ENCODE measurements at regions not wholly inside any gene's neighbourhood (a gene's known extent, or its start where the extent isn't known, plus 50 kb on each side); places are given as distances from the start of the nearest gene placed in this dataset.

- TF ChIP-seq, protein P1, sequence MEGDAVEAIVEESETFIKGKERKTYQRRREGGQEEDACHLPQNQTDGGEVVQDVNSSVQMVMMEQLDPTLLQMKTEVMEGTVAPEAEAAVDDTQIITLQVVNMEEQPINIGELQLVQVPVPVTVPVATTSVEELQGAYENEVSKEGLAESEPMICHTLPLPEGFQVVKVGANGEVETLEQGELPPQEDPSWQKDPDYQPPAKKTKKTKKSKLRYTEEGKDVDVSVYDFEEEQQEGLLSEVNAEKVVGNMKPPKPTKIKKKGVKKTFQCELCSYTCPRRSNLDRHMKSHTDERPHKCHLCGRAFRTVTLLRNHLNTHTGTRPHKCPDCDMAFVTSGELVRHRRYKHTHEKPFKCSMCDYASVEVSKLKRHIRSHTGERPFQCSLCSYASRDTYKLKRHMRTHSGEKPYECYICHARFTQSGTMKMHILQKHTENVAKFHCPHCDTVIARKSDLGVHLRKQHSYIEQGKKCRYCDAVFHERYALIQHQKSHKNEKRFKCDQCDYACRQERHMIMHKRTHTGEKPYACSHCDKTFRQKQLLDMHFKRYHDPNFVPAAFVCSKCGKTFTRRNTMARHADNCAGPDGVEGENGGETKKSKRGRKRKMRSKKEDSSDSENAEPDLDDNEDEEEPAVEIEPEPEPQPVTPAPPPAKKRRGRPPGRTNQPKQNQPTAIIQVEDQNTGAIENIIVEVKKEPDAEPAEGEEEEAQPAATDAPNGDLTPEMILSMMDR (IDR thresholded peaks at IDR 0.05) = no peak
- H3K4me3 Mint-ChIP-seq = no peak overlapping the region
- H3K27ac ChIP-seq (ENCODE audit: low read depth in 1 of 2, low read length in 2 of 2) = no peak overlapping the region
- H3K27me3 ChIP-seq (ENCODE audit: control insufficient read depth in 2 of 2, insufficient read depth in 2 of 2, low read length in 2 of 2) = no peaks in the 10 kb centered on the region
- no peaks in the 10 kb centered on the region for H3K4me1 ChIP-seq (ENCODE audit: control insufficient read depth in 1 of 2, insufficient read depth in 2 of 2, low read length in 2 of 2)
- no peaks in the 10 kb centered on the region for H3K36me3 ChIP-seq (replicated peaks in 1 of 2; ENCODE audit: control insufficient read depth in 1 of 2, insufficient read depth in 2 of 2, low read length in 2 of 2)
- intact Hi-C loops (cut with micrococcal nuclease) = no loop called here
- H3K4me3 ChIP-seq (replicated peaks in 1 of 3; ENCODE audit: low read depth in 2 of 3, low read length in 3 of 3) = no peak overlapping the region
- H4K20me1 ChIP-seq (ENCODE audit: insufficient read depth, low read length) = no peaks in the 10 kb centered on the region
- no peaks in the 10 kb centered on the region for H3K9me3 ChIP-seq (replicated peaks in 1 of 2; ENCODE audit: control insufficient read depth in 1 of 2, insufficient read depth in 1 of 2, low read length in 2 of 2)
- peaks cover under 1% of the 10 kb centered on the region for H3K4me1 Mint-ChIP-seq
- WGBS (ENCODE audit: insufficient coverage) = no CpG with 5 or more reads among the region's 1 CpG
- H3K27me3 Mint-ChIP-seq (ENCODE audit: low read depth in 3 of 3) = peaks cover 0 to 2% (median 1%) of the 10 kb centered on the region in 3 donors
- H3K79me2 ChIP-seq (ENCODE audit: insufficient read depth, low read length) = no peaks in the 10 kb centered on the region
- H3K27ac Mint-ChIP-seq = no peak overlapping the region
- H3K9me3 Mint-ChIP-seq = peaks cover 0 to 6% (median 2%) of the 10 kb centered on the region in 7 donors
- no peak for DNase-seq
- H3K4me2 ChIP-seq (replicated peaks; ENCODE audit: extremely low read depth, low read length, poor library complexity, severe bottlenecking) = no peak overlapping the region
- no peak overlapping the region for H3K9ac ChIP-seq (ENCODE audit: insufficient read depth, low read length, poor library complexity, severe bottlenecking)
- no peak overlapping the region for H2AFZ ChIP-seq (ENCODE audit: insufficient read depth, low read depth, low read length, poor library complexity, severe bottlenecking)
- H3K36me3 Mint-ChIP-seq = no peaks in the 10 kb centered on the region
Observed at GRCh38 chr9:108417726-108418125, 438.1 kb downstream of the ACTL7B start.

DNA sequence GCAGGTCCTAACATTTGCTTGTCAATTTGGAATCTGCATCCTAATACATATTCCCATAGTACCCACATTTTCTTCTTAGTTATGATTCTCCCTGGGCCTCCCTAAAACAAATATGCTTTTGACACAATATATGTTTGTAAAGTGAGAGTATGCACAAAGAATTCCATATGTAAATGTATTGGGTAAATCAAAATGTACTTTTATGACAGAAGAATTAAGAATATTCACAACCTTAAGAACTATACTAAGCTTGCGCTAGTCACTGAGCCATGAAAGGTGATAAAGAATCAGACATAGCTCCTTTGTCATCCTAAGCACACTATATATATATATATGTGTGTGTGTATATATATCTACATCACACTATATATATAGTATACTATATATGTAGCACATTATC, 438.5 kb downstream of the ACTL7B start:
- Histone ChIP-seq H3K27ac (ENCODE audit: low read depth in 1 of 2, low read length in 2 of 2) (no peak overlapping the region), H3K4me2 (replicated peaks; ENCODE audit: extremely low read depth, low read length, poor library complexity, severe bottlenecking) (no peak overlapping the region), H3K4me1 (ENCODE audit: control insufficient read depth in 1 of 2, insufficient read depth in 2 of 2, low read length in 2 of 2) (no peaks in the 10 kb centered on the region), H4K20me1 (ENCODE audit: insufficient read depth, low read length) (no peaks in the 10 kb centered on the region), H3K36me3 (replicated peaks in 1 of 2; ENCODE audit: control insufficient read depth in 1 of 2, insufficient read depth in 2 of 2, low read length in 2 of 2) (no peaks in the 10 kb centered on the region), H3K9me3 (replicated peaks in 1 of 2; ENCODE audit: control insufficient read depth in 1 of 2, insufficient read depth in 1 of 2, low read length in 2 of 2) (no peaks in the 10 kb centered on the region), H3K27me3 (ENCODE audit: control insufficient read depth in 2 of 2, insufficient read depth in 2 of 2, low read length in 2 of 2) (no peaks in the 10 kb centered on the region), H3K9ac (ENCODE audit: insufficient read depth, low read length, poor library complexity, severe bottlenecking) (no peak overlapping the region), H3K79me2 (ENCODE audit: insufficient read depth, low read length) (no peaks in the 10 kb centered on the region), H2AFZ (ENCODE audit: insufficient read depth, low read depth, low read length, poor library complexity, severe bottlenecking) (no peak overlapping the region), H3K4me3 (replicated peaks in 1 of 3; ENCODE audit: low read depth in 2 of 3, low read length in 3 of 3) (no peak overlapping the region)
- no peak overlapping the region for H3K4me3 Mint-ChIP-seq
- DNase-seq = no peak
- H3K4me1 Mint-ChIP-seq = peaks cover 2% of the 10 kb centered on the region
- H3K27me3 Mint-ChIP-seq (ENCODE audit: low read depth in 3 of 3) = peaks cover 0 to 1% (median under 1%) of the 10 kb centered on the region in 3 donors
- TF ChIP-seq, protein P1 (IDR thresholded peaks at IDR 0.05) = no peak
- intact Hi-C loops (cut with micrococcal nuclease) = no loop called here
- H3K27ac Mint-ChIP-seq = no peak overlapping the region
- peaks cover 0 to 6% (median 2%) of the 10 kb centered on the region in 7 donors for H3K9me3 Mint-ChIP-seq
- H3K36me3 Mint-ChIP-seq = no peaks in the 10 kb centered on the region
- no CpG with 5 or more reads among the region's 1 CpG for WGBS (ENCODE audit: insufficient coverage)

Measured in CD14-positive monocyte (primary cell).